B cell (primary cell): ENCODE measurements at regions not wholly inside any gene's neighbourhood (a gene's known extent, or its start where the extent isn't known, plus 50 kb on each side); places are given as distances from the start of the nearest gene placed in this dataset.

ENCODE experiments used
- ATAC-seq: fragments of 200-7000 bp; cut with Tn5 transposase; one replicate; pipeline ENCODE4 v1.10.0; 2021; ENCODE audit warnings: low read depth, mild to moderate bottlenecking, moderate number of reproducible peaks, moderate library complexity
- CTCF ChIA-PET: fragments of 350-600 bp; sonication (Branson Sonifier 250); formaldehyde crosslinking; loops from one replicate; lab custom pipeline; 2021; ENCODE audit warnings: antibody characterized with exemption, inconsistent platforms; lab: Charles Lee
- POLR2A ChIA-PET: fragments of 350-600 bp; sonication (Branson Sonifier 250); formaldehyde crosslinking; loops from one replicate; lab custom pipeline; 2021; ENCODE audit warnings: antibody characterized with exemption; lab: Charles Lee
- DNase-seq: peaks from one replicate; pipeline ENCODE4 v3.0.0; 2013
- H2AFZ ChIP-seq: 2 replicates; pipeline ENCODE4 v1.6.1; 2012; ENCODE audit warnings: mild to moderate bottlenecking, low read depth, low read length; ENCODE audit not compliant: insufficient read depth, poor library complexity, severe bottlenecking
- H3K27ac ChIP-seq, 2 donors: 1 replicate in 1 of 2; 2 replicates in 1 of 2; pipeline ENCODE4 v1.5.1; 2012 to 2013; ENCODE audit warnings: low read length in 2 of 2, mild to moderate bottlenecking in 2 of 2, moderate library complexity in 1 of 2
- H3K27me3 ChIP-seq, 4 experiments: fragments of 200-600 bp in 1 of 4; sonication (generic) in 1 of 4; replicated peaks in 1 of 4; 1 replicate in 2 of 4; 2 replicates in 2 of 4; pipeline versions ENCODE4 v1.6.1 to v1.7.0; 2013 to 2016; ENCODE audit warnings: low read length in 3 of 4, mild to moderate bottlenecking in 2 of 4, mixed read lengths in 1 of 4, moderate library complexity in 1 of 4; ENCODE audit not compliant: insufficient read depth in 4 of 4, control insufficient read depth in 3 of 4; ENCODE audit errors: control extremely low read depth in 1 of 4
- H3K36me3 ChIP-seq, 2 experiments: replicated peaks in 1 of 2; 1 replicate in 1 of 2; 2 replicates in 1 of 2; pipeline versions ENCODE4 v1.6.1 to v1.7.1; 2013; ENCODE audit warnings: low read length in 1 of 2; ENCODE audit not compliant: insufficient read depth in 2 of 2, control insufficient read depth in 1 of 2; ENCODE audit errors: control extremely low read depth in 1 of 2, extremely low read depth in 1 of 2
- H3K4me1 ChIP-seq, 2 donors: fragments of 200-600 bp in 1 of 2; sonication (generic) in 1 of 2; 1 replicate in 1 of 2; 2 replicates in 1 of 2; pipeline versions ENCODE4 v1.5.1 to v1.6.1; 2013 to 2017; ENCODE audit warnings: low read length in 2 of 2; ENCODE audit not compliant: control insufficient read depth in 2 of 2, insufficient read depth in 2 of 2
- H3K4me2 ChIP-seq: replicated peaks from 2 replicates; pipeline ENCODE3; 2012; ENCODE audit warnings: mild to moderate bottlenecking, low read depth, low read length; ENCODE audit not compliant: poor library complexity, severe bottlenecking
- H3K4me3 ChIP-seq, 5 experiments: fragments of 200-600 bp in 1 of 5; sonication (generic) in 1 of 5; 1 replicate in 3 of 5; 2 replicates in 2 of 5; pipeline versions ENCODE4 v1.5.1 to v1.7.0; 2011 to 2016; ENCODE audit warnings: low read length in 4 of 5, mild to moderate bottlenecking in 4 of 5, low read depth in 2 of 5, control low read depth in 1 of 5, moderate library complexity in 1 of 5; ENCODE audit not compliant: insufficient read depth in 1 of 5; ENCODE audit errors: control extremely low read depth in 1 of 5, extremely low read depth in 1 of 5
- H3K79me2 ChIP-seq: fragments of 200-600 bp; sonication (generic); one replicate; pipeline ENCODE4 v1.6.0; 2016; ENCODE audit warnings: low read length; ENCODE audit not compliant: control insufficient read depth, insufficient read depth
- H3K9ac ChIP-seq: fragments of 200-600 bp; sonication (generic); 2 replicates; pipeline ENCODE4 v1.6.1; 2017; ENCODE audit warnings: mild to moderate bottlenecking, low read length, moderate library complexity
- H3K9me3 ChIP-seq, 3 donors: one replicate each; pipeline versions ENCODE4 v1.6.1 to v1.7.1; 2013; ENCODE audit warnings: low read length in 2 of 3; ENCODE audit not compliant: control insufficient read depth in 2 of 3, insufficient read depth in 1 of 3; ENCODE audit errors: control extremely low read depth in 1 of 3
- H4K20me1 ChIP-seq: 2 replicates; pipeline ENCODE4 v1.6.0; 2012; ENCODE audit warnings: mild to moderate bottlenecking, low read length; ENCODE audit not compliant: insufficient read depth, control insufficient read depth, poor library complexity, severe bottlenecking
- H3K27ac Mint-ChIP-seq: one replicate; pipeline ENCODE4 v1.8.0; 2021; ENCODE audit warnings: mixed read lengths
- H3K27me3 Mint-ChIP-seq: one replicate; pipeline ENCODE4 v1.8.0; 2021; ENCODE audit warnings: mixed read lengths
- H3K4me1 Mint-ChIP-seq: one replicate; pipeline ENCODE4 v1.8.0; 2021; ENCODE audit warnings: mixed read lengths
- H3K4me3 Mint-ChIP-seq: one replicate; pipeline ENCODE4 v1.8.0; 2021; ENCODE audit warnings: mixed read lengths
- H3K9me3 Mint-ChIP-seq: one replicate; pipeline ENCODE4 v1.8.0; 2022; ENCODE audit warnings: mixed read lengths; ENCODE audit not compliant: insufficient read depth
- CTCF ChIP-seq: fragments of 200-600 bp; IDR thresholded peaks from one replicate; pipeline ENCODE4 v1.8.0; 2022; ENCODE audit warnings: antibody characterized with exemption, mild to moderate bottlenecking
- EZH2 ChIP-seq: IDR thresholded peaks from 2 replicates; pipeline ENCODE4 v1.6.1; 2012; ENCODE audit warnings: borderline replicate concordance, low read depth, mild to moderate bottlenecking, moderate library complexity, low read length; ENCODE audit not compliant: insufficient read depth, poor library complexity, severe bottlenecking
- WGBS: methylation state at CpG from one replicate; pipeline ENCODE4 v1.1.5; 2013; ENCODE audit warnings: missing lambda C conversion rate; ENCODE audit not compliant: insufficient coverage; 5-methylcytosine and 5-hydroxymethylcytosine counted together
- intact Hi-C: fragments of 100-400 bp; cut with micrococcal nuclease; formaldehyde crosslinking; loops from one replicate; pipeline ENCODE4 v1.10.0; 2022

DNA sequence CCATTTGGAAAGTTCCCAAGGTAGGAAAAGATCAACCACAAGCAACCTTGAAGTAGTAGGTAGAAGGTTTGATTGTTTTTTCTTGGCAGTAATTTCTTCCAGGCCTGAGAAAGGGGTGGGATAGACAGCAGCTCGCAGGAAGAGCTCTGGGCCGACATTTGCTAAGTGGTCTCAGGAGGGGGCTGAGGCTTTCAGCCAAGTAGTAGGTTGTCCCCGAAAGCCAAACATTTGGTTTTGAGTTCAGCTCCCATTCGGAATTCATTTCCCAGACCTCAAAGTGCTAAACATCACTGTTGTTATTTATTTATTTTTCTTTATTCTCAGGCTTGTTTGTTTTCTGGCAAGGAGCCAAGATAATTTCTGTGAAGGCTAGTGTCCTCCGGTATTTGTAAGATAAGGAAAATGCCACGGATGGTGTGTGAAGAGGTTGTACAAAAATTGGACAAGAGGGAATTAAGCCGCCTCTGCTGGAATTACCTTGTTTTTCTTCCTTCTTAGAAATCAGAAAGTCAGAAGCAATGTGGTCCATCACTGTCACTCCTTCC, 112.1 kb downstream of the KIF4B start:
- ChIA-PET CTCF (no interaction called here), POLR2A (no interaction called here)
- H3K9me3 ChIP-seq: no peaks in the 10 kb centered on the region
- H3K27me3 Mint-ChIP-seq: peaks cover 14% of the 10 kb centered on the region
- no peak overlapping the region for H3K9ac ChIP-seq
- no peaks in the 10 kb centered on the region for H3K27me3 ChIP-seq
- H3K9me3 Mint-ChIP-seq: no peaks in the 10 kb centered on the region
- H4K20me1 ChIP-seq: no peaks in the 10 kb centered on the region
- no peak overlapping the region for H2AFZ ChIP-seq
- H3K27ac ChIP-seq: no peak overlapping the region
- H3K27ac Mint-ChIP-seq: no peak overlapping the region
- no peaks in the 10 kb centered on the region for H3K4me1 Mint-ChIP-seq
- H3K4me2 ChIP-seq: no peak overlapping the region
- no peak for ATAC-seq
- H3K4me1 ChIP-seq: no peaks in the 10 kb centered on the region
- no peak overlapping the region for H3K4me3 Mint-ChIP-seq
- H3K36me3 ChIP-seq: no peaks in the 10 kb centered on the region
- no peaks in the 10 kb centered on the region for H3K79me2 ChIP-seq
- H3K4me3 ChIP-seq: no peak overlapping the region
- DNase-seq: no peak
- 75% methylated on average over 3 of the region's 7 CpGs for WGBS
- TF ChIP-seq EZH2 (no peak), CTCF (no peak)
- intact Hi-C loops: no loop called here

DNA sequence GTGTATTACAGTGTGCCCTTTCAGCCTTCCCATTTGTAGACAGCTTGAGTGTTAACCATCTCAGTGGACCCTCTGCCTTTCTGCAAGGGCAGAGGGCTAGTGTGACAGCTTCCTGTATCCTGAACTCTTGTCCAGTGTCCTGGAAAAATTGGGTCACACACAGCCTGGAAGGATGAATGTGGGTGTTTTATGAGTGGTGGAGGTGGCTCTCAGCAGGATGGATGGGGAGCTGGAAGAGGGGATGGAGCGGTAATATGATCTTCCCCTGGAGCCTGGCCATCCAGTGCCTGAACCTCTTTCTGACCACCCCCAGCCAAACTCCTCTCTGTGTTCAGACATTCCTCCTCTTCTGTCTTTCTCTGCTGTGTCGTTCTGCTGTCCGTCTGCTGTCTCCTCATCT, 113.0 kb downstream of the KIF4B start:
- H3K4me1 ChIP-seq: no peaks in the 10 kb centered on the region
- Mint-ChIP-seq H3K27ac (no peak overlapping the region), H3K4me3 (no peak overlapping the region), H3K27me3 (peaks cover 14% of the 10 kb centered on the region), H3K9me3 (no peaks in the 10 kb centered on the region), H3K4me1 (no peaks in the 10 kb centered on the region)
- H4K20me1 ChIP-seq: no peaks in the 10 kb centered on the region
- no peak overlapping the region for H3K4me2 ChIP-seq
- H3K9me3 ChIP-seq: no peaks in the 10 kb centered on the region
- CTCF ChIA-PET: no interaction called here
- H3K9ac ChIP-seq: no peak overlapping the region
- H3K79me2 ChIP-seq: no peaks in the 10 kb centered on the region
- no peak overlapping the region for H3K4me3 ChIP-seq
- no peaks in the 10 kb centered on the region for H3K36me3 ChIP-seq
- no peaks in the 10 kb centered on the region for H3K27me3 ChIP-seq
- ATAC-seq (no peak), DNase-seq (no peak)
- no peak overlapping the region for H2AFZ ChIP-seq
- POLR2A ChIA-PET: no interaction called here
- intact Hi-C loops: no loop called here
- TF ChIP-seq EZH2 (no peak), CTCF (no peak)
- no peak overlapping the region for H3K27ac ChIP-seq
- WGBS: no CpG with 5 or more reads among the region's 3 CpGs
